Right lobe of liver (tissue), 4 donors: ENCODE measurements at regions not wholly inside any gene's neighbourhood (a gene's known extent, or its start where the extent isn't known, plus 50 kb on each side); places are given as distances from the start of the nearest gene placed in this dataset.

Source experiments
- POLR2A ChIP-seq: fragments of 450-650 bp; IDR thresholded peaks from one replicate; pipeline ENCODE4 v1.6.1; 2017; ENCODE audit warnings: antibody characterized with exemption, mild to moderate bottlenecking
- TF ChIP-seq, protein P1 (sequence below), 4 donors: fragments of 200-600 bp in 3 of 4; fragments of 450-650 bp in 1 of 4; IDR thresholded peaks; one replicate each; pipeline versions ENCODE4 v1.5.1 to v1.8.0; 2016 to 2022; ENCODE audit warnings: antibody characterized with exemption in 4 of 4, mild to moderate bottlenecking in 2 of 4
- donor health status: DM: no; HTN: no; CAD: no.
- donor health status: DM: no; HTN: no; CAD: no.
- donor health status: DM: no; HTN: yes; CAD: no.

DNA sequence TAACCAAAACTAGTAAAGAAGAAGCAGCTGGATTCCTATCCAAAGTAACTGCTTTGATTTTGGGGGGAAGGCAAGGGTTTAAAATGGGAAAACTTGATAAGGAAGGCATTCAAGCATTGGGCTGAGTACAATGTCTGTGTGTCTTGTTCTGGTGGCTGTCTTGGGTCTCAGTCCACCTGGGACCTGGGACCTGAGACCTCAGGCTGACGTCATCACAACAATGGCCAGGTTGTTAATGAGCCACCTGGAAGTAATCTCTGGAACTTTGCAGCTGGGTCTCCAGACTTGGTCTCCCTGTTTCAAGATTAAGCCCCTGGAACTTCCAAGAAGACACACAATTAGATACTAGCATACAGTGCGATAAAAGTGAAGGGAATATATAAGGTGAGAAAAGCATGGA, 157.5 kb downstream of the PIK3R1 start:
- TF ChIP-seq, protein P1, sequence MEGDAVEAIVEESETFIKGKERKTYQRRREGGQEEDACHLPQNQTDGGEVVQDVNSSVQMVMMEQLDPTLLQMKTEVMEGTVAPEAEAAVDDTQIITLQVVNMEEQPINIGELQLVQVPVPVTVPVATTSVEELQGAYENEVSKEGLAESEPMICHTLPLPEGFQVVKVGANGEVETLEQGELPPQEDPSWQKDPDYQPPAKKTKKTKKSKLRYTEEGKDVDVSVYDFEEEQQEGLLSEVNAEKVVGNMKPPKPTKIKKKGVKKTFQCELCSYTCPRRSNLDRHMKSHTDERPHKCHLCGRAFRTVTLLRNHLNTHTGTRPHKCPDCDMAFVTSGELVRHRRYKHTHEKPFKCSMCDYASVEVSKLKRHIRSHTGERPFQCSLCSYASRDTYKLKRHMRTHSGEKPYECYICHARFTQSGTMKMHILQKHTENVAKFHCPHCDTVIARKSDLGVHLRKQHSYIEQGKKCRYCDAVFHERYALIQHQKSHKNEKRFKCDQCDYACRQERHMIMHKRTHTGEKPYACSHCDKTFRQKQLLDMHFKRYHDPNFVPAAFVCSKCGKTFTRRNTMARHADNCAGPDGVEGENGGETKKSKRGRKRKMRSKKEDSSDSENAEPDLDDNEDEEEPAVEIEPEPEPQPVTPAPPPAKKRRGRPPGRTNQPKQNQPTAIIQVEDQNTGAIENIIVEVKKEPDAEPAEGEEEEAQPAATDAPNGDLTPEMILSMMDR (IDR thresholded peaks at IDR 0.05), result no peak
- TF ChIP-seq POLR2A, result no peak
